ENCODE measurements at regions not wholly inside any gene's neighbourhood (a gene's known extent, or its start where the extent isn't known, plus 50 kb on each side); places are given as distances from the start of the nearest gene placed in this dataset.

DNA sequence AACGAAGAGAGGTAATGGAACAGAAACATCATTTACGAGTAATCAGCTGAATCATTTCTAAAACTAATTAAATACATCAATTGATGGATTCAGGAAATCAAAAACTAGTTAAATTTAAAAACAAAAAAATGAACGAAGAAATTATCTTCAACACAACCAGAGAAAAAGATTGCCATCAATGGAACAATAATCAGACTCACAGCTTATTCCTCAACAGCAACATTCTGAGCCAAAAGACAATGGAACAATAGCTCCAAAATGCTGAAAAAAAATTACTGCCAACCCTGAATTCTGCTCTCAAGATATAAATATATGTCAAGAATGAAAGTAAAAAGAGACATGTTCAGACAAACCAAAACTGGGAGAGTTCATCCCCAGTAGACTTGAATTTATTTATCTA, 65.5 kb upstream of the KLF3 start:
- H3K4me1 Mint-ChIP-seq, result no peaks in the 10 kb centered on the region
- CTCF ChIA-PET, result no interaction called here
- TF ChIP-seq, protein P1, sequence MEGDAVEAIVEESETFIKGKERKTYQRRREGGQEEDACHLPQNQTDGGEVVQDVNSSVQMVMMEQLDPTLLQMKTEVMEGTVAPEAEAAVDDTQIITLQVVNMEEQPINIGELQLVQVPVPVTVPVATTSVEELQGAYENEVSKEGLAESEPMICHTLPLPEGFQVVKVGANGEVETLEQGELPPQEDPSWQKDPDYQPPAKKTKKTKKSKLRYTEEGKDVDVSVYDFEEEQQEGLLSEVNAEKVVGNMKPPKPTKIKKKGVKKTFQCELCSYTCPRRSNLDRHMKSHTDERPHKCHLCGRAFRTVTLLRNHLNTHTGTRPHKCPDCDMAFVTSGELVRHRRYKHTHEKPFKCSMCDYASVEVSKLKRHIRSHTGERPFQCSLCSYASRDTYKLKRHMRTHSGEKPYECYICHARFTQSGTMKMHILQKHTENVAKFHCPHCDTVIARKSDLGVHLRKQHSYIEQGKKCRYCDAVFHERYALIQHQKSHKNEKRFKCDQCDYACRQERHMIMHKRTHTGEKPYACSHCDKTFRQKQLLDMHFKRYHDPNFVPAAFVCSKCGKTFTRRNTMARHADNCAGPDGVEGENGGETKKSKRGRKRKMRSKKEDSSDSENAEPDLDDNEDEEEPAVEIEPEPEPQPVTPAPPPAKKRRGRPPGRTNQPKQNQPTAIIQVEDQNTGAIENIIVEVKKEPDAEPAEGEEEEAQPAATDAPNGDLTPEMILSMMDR (IDR thresholded peaks at IDR 0.05), result no peak
- no peaks in the 10 kb centered on the region for H3K36me3 Mint-ChIP-seq (ENCODE audit: low read depth)
- POLR2A ChIA-PET, result no interaction called here
- ATAC-seq (ENCODE audit: low read depth), result no peak
- H3K9me3 Mint-ChIP-seq, result peaks cover 3% of the 10 kb centered on the region
- DNase-seq, result no peak
- no peaks in the 10 kb centered on the region for H3K27me3 Mint-ChIP-seq
- intact Hi-C loops (cut with micrococcal nuclease), result no loop called here
- no peak overlapping the region for H3K4me3 Mint-ChIP-seq
- no peak overlapping the region for H3K27ac Mint-ChIP-seq

DNA sequence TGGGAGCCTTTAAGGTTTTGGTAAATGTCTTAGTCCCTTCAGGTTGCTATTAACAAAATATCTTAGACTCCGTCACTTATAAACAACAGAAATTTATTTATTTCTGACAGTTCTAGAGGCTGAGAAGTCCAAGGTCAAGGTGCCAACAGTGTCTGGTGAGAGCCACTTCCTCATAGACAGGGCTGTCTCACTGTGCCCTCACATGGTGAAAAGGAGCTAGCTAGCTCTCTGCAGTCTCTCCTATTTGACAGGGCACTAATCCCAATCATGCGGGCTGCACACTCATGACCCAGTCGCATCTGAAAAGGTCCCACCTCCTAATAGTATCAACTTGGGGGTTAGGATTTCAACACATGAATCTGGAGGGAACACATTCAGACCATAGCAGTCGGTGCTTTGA, 63.4 kb upstream of the KLF3 start:
- H3K4me3 Mint-ChIP-seq, result no peak overlapping the region
- ATAC-seq (ENCODE audit: low read depth), result no peak
- TF ChIP-seq, protein P1 (IDR thresholded peaks at IDR 0.05), result no peak
- no peaks in the 10 kb centered on the region for H3K36me3 Mint-ChIP-seq (ENCODE audit: low read depth)
- no peaks in the 10 kb centered on the region for H3K27me3 Mint-ChIP-seq
- H3K27ac Mint-ChIP-seq, result no peak overlapping the region
- H3K4me1 Mint-ChIP-seq, result no peaks in the 10 kb centered on the region
- ChIA-PET POLR2A (no interaction called here), CTCF (no interaction called here)
- no peak for DNase-seq
- peaks cover 3% of the 10 kb centered on the region for H3K9me3 Mint-ChIP-seq
- intact Hi-C loops (cut with micrococcal nuclease), result no loop called here

DNA sequence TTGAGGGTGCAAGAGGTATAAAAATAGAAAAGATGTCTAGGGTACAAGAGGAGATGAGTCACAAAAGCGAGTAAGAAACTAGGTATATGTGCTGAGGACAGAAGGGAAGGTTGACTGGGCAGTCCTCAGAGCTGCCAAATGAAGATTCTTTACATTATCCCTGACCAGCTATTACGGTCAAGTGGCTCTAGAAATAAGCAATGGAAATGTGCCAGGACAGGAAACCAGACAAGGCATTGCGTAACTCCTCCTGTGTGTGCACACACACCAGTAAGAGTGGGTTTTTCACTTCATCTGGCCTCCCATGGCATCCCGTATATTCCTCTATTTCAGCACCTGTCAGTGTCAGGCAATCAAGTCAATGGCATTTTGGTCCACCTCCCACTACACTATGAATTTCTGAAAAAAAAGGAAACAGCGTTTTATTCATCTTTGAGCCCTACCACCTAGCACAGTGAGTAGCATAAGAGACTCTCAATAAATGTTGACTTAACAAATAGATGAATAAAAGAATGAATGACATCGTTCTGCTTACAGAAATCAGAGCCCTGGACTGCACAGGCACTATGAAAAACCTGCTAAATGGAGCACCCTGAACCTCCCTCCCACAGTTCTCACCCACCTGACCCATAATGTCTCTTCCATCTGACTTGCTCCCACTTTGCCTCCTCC, 62.6 kb upstream of the KLF3 start:
- DNase-seq (no peak), ATAC-seq (ENCODE audit: low read depth) (no peak)
- Mint-ChIP-seq H3K4me3 (no peak overlapping the region), H3K36me3 (ENCODE audit: low read depth) (no peaks in the 10 kb centered on the region), H3K9me3 (peaks cover 3% of the 10 kb centered on the region), H3K27me3 (no peaks in the 10 kb centered on the region), H3K27ac (no peak overlapping the region), H3K4me1 (no peaks in the 10 kb centered on the region)
- TF ChIP-seq, protein P1 (IDR thresholded peaks at IDR 0.05), result no peak
- intact Hi-C loops (cut with micrococcal nuclease), result no loop called here
- CTCF ChIA-PET, result no interaction called here
- POLR2A ChIA-PET, result no interaction called here

DNA sequence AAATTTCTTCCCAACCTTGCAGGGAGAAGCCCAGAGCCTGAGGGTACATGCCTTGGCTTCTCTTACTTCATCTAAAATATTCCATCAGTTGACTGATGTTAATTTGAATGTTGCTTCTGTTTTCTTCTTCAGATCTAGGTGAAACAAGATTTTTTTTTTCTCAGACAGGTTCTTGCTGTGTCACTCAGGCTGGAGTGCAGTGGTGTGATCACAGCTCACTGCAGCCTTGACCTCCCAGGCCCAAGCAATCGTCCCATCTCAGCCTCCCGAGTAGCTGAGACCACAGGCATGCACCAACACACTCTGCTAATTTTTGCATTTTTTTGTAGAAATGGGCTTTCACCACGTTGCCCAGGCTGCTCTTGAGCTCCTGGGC, 62.1 kb upstream of the KLF3 start:
- ChIA-PET POLR2A (no interaction called here), CTCF (no interaction called here)
- H3K27me3 Mint-ChIP-seq, result no peaks in the 10 kb centered on the region
- TF ChIP-seq, protein P1 (IDR thresholded peaks at IDR 0.05), result no peak
- intact Hi-C loops (cut with micrococcal nuclease), result no loop called here
- no peaks in the 10 kb centered on the region for H3K36me3 Mint-ChIP-seq (ENCODE audit: low read depth)
- ATAC-seq (ENCODE audit: low read depth) (no peak), DNase-seq (no peak)
- H3K4me1 Mint-ChIP-seq, result no peaks in the 10 kb centered on the region
- H3K9me3 Mint-ChIP-seq, result peaks cover 3% of the 10 kb centered on the region
- no peak overlapping the region for H3K27ac Mint-ChIP-seq
- no peak overlapping the region for H3K4me3 Mint-ChIP-seq

DNA sequence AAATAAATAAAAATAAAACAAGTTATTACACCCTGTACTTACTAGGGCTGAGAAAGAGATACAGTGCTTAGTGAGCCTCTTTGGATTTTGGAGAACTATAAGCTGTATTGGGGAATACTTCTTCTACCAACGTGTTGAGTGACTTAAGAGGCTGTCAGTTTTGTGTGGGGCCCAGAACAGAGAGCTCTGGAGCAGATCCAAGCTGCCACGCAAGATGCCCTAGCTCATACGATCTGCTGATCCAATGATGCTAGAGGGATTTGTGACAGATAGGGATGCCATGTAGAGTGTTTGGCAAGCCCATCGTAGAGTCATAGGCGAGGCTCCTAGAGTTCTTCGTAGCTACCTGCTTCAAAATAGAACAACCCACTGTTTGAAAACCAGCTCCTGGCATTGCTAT, 60.3 kb upstream of the KLF3 start:
- no peaks in the 10 kb centered on the region for H3K4me1 Mint-ChIP-seq
- ATAC-seq (ENCODE audit: low read depth) (no peak), DNase-seq (no peak)
- ChIA-PET POLR2A (no interaction called here), CTCF (no interaction called here)
- no peak overlapping the region for H3K27ac Mint-ChIP-seq
- intact Hi-C loops (cut with micrococcal nuclease), result no loop called here
- H3K4me3 Mint-ChIP-seq, result no peak overlapping the region
- TF ChIP-seq, protein P1 (IDR thresholded peaks at IDR 0.05), result no peak
- H3K9me3 Mint-ChIP-seq, result peaks cover 3% of the 10 kb centered on the region
- no peaks in the 10 kb centered on the region for H3K27me3 Mint-ChIP-seq
- H3K36me3 Mint-ChIP-seq (ENCODE audit: low read depth), result no peaks in the 10 kb centered on the region
